HG03108 (cell line): ENCODE measurements at regions not wholly inside any gene's neighbourhood (a gene's known extent, or its start where the extent isn't known, plus 50 kb on each side); places are given as distances from the start of the nearest gene placed in this dataset.
"Not testable (repeated sequence)": the region's sequence is repeated elsewhere in the genome, so short reads cannot be mapped to it uniquely, and the experiment has no call there.

Experiments
- ATAC-seq: cut with Tn5 transposase; IDR thresholded peaks from one replicate; pipeline ENCODE4 v1.9.1; 2021; ENCODE audit warnings: moderate library complexity; ENCODE audit not compliant: unreplicated experiment

DNA sequence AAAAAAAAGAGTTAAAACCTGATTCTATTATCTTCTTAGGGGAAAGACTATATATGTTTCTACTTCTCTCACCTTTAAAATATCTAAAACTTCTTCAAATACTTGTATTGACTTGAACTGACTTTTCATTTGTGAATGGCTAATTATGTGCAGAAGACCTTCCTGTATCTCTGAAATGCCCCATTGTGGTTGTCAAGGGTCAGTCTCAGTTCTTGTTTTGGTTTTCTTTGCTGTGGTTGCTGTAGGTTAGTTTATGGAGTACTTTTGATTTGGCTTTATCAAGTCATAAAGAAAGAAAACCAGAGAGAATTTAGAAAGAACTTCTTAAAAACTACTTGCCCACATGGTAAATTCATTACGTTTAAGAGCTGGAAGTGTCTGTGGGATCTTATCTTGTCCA, 345.3 kb upstream of the POU1F1 start:
- ATAC-seq: peak; percentile 74

DNA sequence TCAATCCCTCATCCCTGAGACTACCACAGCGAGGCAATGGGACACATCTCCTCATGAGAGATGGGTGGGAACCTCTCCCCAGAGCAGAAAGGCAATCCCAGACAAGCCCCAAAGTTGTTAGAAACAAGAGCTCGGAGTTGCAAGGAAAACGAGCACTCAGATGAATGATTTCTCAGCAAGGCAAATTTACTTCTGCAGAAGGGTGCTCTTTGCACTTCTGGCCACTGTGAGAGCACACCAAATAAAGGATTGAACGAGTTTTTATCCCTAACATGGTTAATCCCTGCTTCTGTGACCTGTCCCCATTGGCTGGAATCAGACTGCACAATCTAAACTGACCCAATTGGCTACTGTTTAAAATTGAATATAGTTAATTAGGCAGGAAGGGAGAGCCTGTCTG, 339.1 kb upstream of the POU1F1 start:
- no peak for ATAC-seq

DNA sequence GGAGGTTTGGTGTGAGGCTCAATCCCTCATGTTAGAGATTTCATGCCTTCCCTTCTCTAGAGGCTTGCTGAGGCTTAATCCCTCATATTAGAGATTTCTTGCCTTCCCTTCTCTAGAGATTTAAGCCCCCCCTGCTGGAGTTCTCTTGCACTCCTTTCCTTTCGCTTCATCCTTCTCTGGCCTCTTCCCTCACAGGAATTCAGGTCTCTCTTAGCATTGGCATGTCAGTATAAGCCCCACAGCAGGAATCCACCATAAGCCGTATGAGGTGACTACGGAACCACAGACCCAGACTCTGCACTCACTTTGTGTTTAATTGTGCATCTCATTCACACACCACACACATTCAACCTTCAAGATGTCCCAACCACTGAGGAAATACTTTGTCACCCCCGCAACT, 338.6 kb upstream of the POU1F1 start:
- ATAC-seq: no peak

DNA sequence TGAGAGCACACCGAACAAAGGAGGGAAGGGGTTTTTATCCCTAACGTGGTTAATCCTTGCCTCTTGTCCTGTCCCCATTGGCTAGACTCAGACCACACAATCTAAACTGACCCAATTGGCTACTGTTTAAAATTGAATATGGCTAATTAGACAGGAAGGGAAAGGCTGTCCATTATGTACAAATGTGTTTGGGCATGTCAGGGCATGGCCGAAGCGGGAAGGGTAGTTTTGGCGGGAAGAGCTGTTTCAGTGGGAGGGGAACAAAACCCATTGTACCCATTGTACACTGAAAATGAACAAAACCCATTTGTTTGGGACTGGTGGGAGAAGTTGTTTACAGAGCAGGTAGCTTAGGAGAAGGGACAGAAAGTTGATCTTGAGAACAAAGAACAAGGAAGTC, 330.9 kb upstream of the POU1F1 start:
- no peak for ATAC-seq

DNA sequence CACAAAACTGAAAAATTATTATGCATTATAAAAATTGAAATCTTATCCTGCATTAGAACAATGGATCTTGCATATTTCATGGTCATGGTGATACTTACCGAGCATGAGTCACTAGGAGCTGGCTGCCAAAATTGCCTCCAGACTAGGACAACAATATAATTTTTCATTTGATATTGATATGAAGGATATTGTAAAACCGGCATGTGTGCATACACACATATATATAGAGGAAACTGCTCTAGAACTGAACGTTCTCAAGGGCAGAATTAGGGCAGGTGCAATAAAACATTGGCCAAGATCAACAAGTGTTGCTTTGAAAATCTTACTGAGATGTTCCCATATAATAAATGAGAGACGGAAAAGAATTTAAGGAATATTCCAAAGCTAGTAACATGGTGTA, 319.4 kb upstream of the POU1F1 start:
- ATAC-seq: no peak

DNA sequence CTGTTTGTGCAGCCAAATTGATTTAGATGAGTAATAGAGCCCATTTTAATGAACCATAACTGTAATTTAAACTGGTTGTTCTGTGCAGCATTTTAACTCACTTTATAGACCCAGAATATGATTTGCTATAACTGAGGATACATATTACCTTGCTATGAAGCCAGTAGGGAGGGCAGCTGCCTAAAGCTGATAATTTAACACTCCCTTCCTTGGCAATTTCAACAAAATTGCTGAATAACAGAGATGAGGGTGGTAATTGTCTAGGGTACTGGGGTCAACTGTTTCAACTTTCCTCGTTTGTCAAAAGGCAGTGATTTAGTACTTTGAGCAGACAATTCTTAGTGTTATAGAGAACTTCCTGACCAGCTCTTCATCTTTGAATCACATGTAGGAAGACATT, 304.9 kb upstream of the POU1F1 start:
- ATAC-seq: no peak

DNA sequence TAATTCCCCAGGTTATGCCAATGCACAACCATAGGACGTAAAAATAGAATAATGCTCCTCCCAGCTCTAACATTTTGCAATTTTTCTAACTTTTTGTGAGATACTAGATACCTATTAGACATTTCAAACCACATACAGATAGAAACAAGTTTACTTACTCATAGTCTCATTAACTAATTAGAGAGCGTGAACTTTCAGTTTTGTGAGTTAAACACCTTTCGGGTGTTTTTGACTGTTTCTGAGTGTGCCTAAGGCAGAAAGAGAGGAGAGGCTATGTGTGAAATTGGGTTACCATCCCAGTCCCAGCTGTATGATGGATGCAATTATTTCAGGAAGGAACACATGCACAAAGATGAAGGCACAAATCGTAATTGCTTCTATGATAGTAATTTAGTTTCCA, 300.4 kb upstream of the POU1F1 start:
- no peak for ATAC-seq

DNA sequence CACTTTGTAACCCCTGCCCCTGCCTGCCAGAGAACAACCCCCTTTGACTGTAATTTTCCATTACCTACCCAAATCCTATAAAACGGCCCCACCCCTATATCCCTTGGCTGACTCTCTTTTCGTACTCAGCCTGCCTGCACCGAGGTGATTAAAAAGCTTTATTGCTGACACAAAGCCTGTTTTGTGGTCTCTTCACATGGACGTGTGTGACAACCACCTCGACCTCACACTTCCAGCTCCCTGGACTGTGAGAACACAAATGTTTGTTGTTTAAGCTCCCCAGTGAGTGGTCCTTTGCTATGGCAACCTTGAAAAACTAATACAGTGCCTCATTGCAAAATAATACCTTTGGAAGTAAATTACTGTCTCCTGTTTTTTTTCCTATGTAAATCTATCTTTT, 299.2 kb upstream of the POU1F1 start:
- ATAC-seq: no peak

DNA sequence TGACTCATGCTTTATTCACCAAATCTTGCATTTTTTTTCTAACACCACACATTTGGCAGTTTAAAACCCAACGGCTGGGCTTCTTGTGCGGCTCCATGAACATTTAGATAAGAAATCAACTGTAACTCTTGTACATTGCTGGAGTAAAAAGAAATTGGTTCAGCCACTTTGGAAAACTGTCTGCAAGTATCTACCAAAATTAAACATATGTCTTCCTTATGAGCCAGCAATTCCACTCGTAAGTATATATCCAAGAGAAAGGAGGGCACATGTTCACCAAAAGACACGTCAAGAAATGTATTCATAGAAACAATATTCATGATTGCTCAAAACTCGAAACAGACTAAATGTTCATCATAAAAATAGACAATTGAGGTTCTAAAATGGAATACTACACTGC, 291.9 kb upstream of the POU1F1 start:
- ATAC-seq: no peak

DNA sequence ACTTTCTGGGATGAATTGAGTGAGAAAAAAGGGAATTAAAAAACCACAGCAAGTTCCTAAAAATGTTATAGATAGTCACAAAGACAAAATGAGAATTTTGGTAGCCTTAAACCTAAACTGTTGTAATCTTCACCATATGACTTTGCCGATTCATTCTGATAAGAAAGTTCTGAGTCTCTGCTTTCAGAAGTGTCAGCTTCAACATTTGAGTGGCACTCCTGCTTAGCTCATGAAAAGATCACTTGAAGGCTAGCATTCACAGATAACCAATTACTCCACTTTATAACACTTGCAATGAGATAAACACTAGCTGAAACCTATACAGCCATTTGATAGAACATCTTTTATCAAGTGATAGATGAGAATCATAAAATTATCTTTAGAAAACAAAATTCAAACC, 288.1 kb upstream of the POU1F1 start:
- ATAC-seq: no peak

DNA sequence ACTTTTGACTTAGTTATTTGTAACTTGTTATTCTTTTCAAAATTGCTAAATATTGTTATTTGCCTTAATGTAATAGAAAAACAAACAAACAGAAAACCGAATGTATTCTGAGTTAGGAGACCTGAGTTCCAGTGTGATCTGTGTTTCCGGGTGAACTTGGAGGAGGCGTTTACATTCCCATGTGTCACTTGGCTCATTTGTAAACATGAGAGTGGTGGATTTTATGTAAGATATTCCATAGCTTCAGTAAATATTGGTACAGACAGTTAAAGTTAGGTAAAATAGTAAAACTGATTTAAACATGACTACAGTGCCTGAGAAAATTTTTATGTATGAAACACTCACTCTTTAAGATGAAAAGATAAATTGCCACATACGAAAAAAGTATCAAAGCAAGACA, 287.3 kb upstream of the POU1F1 start:
- no peak for ATAC-seq

DNA sequence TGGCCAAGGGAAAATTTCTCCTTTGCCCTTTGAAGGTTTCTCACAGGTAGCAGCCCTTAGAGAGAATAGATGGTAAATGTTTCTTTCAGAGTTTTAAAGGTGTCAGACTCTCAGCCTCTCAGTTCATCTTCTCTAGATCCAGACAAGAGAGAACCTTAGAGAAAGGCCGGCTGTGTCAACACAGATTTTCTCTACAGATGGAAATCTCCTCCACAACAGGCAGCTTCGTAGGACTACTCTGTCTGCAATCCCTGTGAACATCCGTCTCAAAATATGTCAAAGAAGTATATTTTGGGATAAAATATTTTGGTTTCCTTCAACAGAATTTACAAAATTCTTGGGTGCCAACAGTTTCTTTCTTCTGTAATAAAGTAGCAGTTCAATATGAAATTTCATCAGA, 282.1 kb upstream of the POU1F1 start:
- no peak for ATAC-seq

DNA sequence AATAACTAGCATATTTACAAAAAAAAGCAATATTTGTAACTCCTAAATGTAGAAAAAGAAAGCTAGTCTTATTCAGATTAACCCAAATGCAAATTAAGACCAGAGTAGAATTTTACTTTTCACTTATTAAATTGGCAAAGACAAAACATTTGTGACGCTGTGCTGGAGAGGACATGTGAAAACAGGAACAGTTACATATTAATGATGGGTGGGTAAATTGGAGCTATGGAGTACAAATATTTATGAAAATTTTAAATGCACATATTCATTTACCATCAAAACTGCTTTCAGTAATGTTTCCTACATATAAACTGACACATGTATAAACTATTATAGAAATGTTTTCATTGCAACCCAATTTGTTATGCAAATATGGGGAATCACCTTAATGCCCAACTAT, 278.9 kb upstream of the POU1F1 start:
- no peak for ATAC-seq

DNA sequence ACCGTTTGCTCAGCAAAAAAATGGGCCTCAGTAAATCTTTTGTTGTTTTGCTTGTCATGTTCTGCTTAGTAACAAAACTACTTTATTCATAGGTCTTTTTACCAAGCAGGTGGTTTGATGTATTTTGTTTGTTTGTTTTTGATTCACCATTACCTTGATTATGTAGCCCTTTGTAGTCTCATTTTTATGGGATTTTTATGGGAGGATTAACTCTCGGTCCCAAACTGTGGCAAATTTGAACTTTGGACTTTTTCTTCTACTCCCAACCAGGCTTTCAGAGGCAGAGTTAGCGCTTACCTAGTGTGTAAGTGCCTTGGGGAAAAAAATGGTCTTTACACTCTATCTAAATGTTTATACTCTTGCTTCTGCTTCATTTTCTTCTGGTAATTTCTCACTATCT, 276.7 kb upstream of the POU1F1 start:
- no peak for ATAC-seq

DNA sequence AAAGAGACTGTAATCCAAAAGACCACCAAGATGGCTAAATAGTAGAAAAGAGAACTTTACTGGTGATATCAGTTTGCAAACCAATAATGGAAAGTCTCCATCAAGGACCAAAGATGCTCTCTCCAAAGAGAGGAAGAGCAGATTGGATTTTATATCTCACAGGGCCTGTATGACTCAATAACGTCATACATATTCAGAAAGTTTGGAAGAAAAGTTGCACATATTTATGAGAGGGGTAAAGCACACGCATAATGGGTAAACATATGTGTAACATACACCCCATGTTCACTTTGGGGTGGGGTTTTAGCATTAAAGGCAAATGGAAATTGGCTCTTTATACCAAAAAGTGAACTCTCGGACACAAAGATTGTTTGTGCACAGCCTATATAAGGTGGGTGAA, 274.5 kb upstream of the POU1F1 start:
- ATAC-seq: no peak

DNA sequence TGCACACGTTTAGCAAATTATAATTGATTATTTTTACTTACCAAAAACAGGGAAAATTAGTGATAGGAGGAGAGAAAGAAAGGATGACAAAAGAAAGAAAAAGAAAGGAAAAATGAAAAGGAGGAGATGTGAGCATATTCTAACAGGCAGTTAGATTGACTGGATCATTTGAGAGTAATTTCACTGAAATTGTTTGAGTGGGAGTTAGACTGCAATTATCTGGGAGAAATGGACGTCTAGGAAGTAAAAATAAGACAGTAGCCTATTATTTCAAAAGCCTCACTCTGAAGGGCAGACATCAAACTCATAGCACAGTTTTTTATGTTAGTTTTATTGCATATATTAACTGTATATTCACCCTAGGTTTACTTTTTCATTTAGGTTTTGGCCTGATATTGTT, 272.8 kb upstream of the POU1F1 start:
- no peak for ATAC-seq

DNA sequence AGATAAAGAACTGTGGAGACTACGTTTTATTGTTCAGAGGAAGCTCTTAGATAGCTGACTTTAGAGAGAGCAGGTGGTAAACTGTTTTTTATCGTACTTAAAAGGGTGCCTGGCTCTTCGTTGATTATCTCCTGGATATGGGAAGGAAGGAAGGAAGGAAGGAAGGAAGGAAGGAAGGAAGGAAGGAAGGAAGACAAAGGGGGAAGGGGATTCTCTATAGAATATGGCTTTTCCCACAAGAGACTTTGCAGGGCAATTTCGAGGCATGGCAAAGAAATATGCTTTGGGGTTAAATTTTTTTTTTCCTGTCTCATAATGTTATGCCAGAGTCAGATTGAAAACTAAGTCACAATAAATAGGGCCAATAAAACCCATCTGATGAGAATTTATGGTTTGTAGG, 271.9 kb upstream of the POU1F1 start:
- no peak for ATAC-seq

DNA sequence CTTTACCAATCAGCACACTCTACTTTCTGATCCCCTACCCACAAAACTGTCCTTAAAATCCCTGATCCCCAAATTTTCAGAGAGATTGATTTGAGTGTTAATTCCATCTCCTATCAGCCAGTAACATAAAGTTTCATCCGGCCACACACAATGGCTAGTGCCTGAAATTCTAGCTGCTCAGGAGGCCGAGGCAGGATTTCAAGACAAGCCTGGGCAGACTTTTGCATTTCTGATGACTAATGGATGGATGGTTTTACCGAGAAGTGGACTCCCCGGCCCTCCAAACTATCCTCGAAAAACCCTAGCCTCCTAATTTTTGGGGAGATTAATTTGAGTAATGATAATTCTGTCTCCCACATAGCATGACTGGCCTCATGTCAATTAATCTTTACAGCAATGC, 269.8 kb upstream of the POU1F1 start:
- no peak for ATAC-seq

DNA sequence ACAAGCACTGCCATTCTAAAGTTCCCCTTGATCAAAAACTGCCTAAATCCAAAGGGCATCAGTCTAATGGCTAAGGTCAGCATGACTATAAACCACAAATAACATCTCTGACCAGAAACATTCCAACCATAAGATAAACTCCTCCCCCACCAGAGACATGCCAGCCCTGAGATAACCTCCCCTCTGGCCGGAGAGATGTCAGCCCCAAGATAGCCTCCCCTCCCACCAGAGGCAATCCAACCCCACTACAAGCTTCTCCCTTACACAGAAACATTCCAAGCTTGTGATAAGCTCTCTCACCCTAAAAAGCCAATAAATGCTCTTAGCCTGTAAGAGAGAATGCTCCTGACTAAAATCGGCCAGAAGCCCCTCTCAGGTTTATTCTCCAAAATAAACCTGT, 267.0 kb upstream of the POU1F1 start:
- not testable (repeated sequence) for ATAC-seq

DNA sequence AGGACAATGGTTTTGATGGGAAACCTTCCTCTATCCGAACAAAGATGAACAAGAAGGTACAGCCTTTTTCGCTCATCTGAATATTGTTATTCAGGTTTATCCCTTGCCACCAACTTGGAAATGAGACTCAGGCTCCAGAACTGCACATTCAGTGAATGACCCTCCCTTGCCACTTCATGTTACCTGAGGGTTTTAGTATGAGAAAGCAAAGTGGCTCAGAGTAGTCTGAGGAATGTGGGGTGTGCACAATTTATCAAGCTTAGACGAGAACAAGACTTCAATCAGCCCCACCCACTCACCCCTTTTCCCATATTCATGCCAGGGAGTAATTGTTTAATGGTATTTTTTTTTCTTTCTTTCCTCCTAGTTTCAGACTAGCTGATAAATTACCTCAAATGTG, 265.3 kb upstream of the POU1F1 start:
- no peak for ATAC-seq

DNA sequence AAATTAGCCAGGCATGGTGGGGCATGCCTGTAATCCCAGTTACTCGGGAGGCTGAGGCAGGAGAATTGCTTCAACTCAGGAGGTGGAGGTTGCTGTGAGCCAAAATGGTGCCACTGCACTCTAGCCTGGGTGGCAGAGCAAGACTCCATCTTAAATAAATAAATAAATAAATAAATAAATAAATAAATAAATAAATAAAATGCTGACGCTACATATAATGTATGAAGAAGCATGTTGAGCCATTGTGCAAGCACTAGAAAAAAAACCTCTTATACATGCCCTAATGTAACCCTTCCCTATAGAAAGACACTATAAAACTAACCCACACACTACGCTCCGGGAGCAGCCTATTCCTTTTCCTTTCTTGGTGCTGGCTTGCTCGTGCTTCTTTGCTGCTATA, 262.3 kb upstream of the POU1F1 start:
- not testable (repeated sequence) for ATAC-seq

DNA sequence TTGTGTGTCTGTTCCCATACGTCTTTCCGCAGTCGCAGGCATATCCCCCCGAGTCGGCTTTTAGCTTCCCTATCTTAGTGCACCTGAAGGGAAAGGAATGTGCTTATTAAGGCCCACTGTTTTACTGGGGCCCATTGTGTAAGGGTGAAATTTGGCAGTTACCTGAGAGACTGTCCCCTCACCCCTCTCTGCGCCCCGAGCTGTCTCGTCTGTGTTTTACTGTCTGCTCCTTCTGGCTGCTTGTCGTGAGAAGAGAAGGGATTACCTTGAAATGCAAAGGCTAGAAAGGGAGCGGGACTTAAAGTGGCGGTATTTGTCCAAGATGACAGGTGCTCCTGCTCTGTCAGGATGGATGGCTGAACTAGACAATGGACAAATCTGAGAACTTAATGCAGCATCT, 233.0 kb upstream of the POU1F1 start:
- no peak for ATAC-seq

DNA sequence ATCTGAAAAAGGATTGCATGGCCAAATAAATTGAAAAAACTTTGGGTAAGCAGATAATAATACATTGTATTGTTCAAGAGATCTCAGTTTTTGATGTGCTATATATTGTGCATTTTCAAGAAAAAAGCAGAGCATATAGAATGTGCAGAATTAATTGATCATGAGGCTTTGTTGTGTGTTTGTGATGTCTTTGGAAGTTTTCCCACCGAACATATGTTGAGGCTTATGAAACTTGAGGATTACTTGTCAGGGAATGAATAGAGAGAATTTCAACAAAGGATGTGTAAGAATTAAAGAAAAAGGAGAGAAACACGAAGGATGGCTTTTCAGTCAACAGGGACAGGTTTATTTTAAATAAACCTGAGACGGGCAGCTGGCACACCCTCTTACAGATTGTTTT, 232.5 kb upstream of the POU1F1 start:
- ATAC-seq: no peak

DNA sequence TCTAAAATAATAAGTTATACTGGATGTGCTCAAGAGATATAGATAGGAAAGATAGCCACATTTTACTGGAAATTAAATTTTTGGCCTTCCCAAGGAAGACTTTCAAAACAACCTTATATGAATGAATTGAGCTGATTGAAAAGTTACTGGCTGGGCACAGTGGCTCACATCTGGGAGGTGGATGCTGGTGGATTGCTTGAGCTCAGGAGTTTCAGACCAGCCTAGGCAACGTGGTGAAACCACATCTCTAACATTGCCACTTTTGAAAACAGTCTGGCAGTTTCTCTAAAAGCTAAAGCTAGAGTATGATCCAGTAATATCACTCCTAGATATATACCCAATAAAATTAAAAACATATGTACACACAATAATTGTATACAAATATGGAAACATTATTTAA, 231.4 kb upstream of the POU1F1 start:
- no peak for ATAC-seq
